NOMO-1 treated with dmso at 0.1 percent for 144 hours (cell line): ENCODE measurements at regions not wholly inside any gene's neighbourhood (a gene's known extent, or its start where the extent isn't known, plus 50 kb on each side); places are given as distances from the start of the nearest gene placed in this dataset.

Experiments used
- DNase-seq: peaks from one replicate; lab custom pipeline; 2025; ENCODE audit not compliant: unreplicated experiment; lab: John Stamatoyannopoulos, UW

DNA sequence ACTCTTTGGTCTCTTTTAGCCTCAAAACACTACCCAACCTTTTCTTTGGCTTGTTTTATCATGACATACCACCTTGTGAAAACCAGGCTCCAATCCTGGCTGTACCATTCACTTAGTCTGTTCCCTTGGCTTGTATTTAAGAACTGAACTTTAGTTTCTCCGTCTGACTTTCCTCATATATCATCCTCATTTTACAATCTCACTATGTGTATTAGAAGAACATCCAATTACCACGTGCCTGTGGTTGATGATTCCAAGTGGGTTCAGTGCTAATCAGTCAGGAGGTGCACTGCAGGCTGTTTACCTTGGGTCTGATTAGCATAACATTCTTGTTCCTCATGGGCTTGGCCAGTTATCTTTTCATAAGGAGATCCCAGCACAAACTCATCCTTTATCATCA is 144.8 kb upstream of the KLF14 start:
- DNase-seq = no peak

DNA sequence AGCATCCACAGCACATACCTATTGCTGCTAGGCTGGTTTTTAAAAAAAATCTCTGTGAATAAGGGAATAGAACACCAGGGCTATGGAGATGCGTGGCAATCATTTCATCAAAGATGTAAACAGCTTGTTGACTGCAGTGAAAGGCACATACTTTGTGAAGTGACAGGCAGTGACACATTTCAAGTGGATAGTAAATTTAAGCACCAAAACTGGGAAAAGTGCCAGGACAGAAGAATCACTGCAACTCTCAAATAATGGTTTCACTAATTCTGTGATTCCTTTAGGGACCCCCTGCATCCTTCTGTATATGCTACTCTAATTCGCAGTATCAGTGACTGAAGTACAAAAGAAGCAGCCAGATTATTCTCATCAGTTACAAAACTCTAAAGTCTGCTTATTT is 145.2 kb upstream of the KLF14 start:
- no peak for DNase-seq

DNA sequence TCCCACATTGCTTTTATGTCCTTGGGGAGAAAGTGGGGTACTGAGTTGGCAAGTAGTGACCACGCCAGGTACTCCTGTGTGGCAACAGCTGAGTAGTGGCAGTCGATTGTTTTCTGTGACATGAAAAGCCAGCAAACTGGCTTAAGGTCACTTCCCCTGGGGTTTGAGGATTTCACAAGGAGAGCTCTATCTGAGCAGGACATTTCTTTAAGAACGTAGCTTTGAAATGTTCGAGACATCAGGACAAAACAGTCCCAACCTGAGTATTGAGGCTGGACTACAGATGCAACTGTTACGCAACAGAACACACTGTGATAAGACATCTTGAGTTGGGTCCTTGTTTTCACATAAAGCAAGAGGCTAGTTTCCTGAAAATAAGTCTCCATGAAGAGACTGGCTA is 146.7 kb upstream of the KLF14 start:
- DNase-seq = no peak

GRCh38 chr7:130881091-130881798 is 147.2 kb upstream of the KLF14 start:
- DNase-seq = no peak

DNA sequence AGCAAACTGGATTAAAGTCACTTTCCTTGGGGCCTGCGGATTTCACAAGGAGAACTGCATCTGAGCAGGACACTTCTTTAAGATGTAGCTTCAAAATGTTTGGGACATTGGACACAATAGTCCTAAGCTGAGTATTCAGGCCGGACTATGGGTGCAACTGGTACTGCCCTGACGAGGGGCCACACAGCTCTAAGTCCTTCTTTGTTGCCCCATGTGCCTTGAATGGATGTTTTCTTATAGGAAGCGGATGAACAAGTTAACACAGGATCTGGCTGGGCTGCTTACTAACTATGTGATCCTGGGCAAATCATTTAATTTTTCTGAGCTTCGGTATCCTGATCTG is 147.8 kb upstream of the KLF14 start:
- DNase-seq = no peak

DNA sequence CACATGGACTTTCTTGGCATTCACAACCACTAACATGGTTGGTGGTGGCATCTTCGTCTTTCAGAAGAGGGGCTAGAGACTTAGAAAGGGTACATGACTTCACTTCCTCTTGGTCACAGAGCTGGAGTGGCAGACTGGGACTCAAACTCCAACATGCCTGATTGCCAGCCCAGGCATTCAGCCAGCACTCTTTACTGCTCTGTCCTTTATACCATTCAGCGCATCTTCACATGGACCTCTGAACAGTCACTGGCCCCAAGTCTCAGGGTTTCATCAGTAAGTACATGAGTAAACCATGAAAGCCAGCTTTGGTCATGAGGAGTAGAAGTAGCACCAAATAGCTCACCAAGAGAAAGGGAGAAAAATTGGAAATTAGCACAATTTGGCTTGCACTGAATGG is 148.4 kb upstream of the KLF14 start:
- no peak for DNase-seq

DNA sequence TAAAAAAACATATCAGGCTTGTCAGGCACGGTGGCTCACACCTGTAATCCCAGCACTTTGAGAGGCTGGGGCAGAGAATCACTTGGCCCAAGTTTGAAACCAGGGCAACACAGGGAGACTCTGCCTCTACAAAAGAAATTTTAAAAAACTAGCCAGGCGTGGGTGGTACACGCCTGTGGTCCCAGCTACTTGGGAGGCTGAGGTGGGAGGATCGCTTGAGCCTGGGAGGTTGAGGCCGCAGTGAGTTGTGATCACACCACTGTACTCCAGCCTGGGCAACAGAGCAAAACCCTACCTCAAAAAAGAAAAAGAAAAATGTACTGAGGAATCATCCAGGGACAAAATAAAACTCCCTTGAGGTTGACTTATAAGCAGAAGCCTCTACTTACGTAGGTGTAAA is 149.9 kb upstream of the KLF14 start:
- DNase-seq = no peak

GRCh38 chr7:130884437-130885417 is 150.7 kb upstream of the KLF14 start:
- DNase-seq = no peak

DNA sequence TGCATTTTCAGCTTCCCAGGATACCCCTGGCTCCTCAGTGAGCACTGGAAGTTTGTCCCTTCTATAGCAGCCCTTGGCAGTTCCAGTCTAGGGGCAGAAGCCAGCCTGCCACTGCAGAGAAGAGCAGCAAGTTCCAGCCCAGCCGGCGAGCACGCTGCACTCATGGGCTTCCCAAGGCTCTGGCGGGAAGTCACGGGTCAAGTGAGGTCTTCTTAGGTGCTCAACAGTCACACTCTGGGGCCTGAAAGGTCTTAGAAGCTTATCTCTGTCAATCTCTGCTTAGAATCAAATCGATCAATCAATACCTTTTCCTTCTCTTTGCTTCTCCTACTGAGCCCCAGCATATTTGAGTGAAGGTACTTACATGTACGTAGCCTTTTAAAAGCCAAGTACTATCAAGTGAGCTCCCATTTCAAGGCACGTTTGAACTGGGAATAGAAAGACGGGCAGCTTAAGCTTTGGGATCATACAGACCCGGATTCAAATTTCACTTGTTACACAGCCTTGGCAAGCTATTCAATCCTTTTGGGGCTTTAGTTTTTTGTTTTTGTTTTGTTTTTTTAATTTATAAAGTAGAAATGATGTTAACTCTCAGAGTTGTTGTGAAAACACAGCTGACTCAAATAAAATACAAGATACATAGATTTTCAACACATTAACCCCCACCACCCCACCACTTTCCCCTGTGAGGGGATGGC is 152.6 kb upstream of the KLF14 start:
- DNase-seq = no peak

GRCh38 chr7:130887182-130887956 is 153.4 kb upstream of the KLF14 start:
- DNase-seq = no peak

DNA sequence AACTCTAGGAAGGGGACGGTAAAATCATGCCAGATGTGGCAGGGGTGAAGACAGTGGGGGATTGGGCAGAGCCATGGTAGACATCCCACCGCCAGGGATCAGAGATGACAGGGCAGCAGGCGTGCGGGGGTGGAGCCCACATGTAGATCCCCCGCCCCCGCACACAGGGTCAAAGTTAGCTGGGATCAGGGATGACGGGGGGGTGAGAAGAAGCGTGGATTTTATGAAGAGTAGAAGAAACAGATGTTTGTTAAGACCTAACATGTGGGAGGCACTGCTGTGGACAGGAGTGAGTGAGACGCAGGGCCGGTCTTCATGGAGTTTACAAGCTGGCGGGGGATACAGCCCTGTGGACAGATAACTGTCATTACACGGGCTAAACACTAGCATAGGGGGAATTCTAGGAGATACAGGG is 154.0 kb upstream of the KLF14 start:
- no peak for DNase-seq

GRCh38 chr7:130888468-130888867 is 154.5 kb upstream of the KLF14 start:
- no peak for DNase-seq

GRCh38 chr7:130890176-130891020 is 156.4 kb upstream of the KLF14 start:
- DNase-seq = no peak

DNA sequence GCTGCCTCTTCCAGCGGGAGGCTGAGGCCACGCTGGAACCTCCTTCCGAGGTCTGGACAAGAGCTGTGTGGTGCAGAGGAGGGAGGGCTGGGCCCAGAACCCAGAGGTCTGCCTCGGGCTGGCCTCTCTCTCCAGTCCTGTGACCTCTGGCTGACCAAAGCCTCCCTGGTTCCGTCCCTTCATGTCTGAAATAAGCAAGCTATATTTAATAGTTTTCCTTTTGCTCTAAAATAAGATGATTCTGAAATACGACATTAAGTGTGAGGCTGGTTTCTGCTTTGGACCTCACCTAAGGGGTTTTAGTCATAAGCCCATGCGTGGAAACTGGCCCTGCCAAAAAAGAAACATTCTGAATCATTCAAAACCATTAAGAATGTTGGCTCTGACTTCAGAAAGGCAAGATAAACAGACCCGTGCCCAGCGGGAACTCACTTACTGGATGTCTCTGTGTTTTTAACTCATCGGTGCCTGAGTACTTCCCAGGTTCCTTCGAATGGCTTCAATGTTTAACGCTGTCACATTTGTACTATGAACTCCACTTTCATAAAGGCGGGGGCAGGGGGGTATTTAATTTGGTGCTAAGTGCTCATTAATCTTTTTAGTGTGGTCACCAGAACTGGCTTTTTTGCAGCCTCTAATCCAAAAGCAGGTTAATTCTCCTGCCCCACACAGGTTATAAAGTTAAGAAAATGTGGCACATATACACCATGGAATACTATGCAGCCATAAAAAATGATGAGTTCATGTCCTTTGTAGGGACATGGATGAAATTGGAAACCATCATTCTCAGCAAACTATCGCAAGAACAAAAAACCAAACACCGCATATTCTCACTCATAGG is 157.5 kb upstream of the KLF14 start:
- DNase-seq = no peak

DNA sequence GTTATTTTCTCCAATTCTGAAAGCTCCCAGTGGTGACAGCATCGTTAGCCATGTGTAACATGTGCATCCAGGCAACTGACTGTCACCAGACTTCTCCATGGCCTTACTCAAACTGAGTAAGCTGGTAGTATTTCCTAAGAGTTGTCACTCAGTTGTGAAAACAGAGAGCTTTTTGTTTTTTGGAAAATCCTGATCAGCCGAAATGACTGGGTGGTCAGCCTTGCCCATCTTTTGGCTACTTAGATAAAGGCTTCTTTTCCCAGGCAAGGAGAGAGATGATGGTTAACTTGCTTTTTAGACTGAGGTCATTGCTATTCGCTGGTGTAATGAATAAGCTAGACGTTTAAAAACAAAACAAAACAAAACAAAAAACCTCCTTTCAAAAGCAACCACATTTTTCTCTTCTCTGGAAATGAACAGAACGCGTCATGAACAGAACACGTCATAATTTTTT is 159.5 kb upstream of the KLF14 start:
- DNase-seq = no peak

GRCh38 chr7:130894146-130894908 is 160.3 kb upstream of the KLF14 start:
- no peak for DNase-seq

DNA sequence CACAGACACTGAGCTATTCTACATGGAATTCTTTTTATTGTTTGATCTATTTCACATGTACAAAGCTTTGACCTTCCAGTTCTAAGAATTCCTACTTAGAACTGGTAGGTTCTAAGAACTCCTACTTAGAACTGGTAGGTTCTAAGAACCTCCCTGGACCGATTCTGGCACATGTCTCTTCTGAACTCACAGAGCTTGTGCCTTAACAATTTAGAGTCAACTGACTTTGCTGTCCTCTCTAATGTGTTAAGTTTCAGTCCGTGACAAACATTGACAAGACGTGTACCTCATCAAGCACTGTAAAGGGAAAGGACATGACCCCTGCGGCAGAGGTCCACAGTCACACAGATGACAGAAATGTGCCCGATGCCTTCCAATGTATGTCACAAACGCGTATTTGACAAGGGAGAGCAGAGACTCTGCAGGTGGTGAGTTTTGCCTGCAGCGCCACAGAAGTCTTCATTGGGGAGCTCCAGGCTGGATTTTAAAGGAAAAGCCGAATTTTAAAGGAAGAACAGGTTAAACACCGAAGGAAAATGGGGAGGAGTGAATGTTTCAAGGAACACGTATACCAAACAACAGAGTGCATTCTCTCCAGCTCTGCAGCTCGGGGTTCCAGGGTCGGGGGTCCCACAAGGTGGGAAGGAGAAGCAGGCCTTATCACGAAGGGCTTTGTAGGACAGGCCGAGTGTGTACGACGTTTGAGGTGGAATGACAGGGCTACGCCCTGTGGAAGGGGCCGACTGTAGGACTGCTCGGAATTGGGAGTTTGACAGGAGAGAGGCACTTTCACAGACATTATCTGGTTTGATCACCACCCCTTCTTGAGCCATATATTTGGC is 161.1 kb upstream of the KLF14 start:
- no peak for DNase-seq
